Hematopoietic multipotent progenitor cell treated with erythropoietin and hydrocortisone succinate and interleukin-3 and kit ligand, for 4 days (in vitro differentiated cells): ENCODE measurements at regions not wholly inside any gene's neighbourhood (a gene's known extent, or its start where the extent isn't known, plus 50 kb on each side); places are given as distances from the start of the nearest gene placed in this dataset.
"Not testable (repeated sequence)": the region's sequence is repeated elsewhere in the genome, so short reads cannot be mapped to it uniquely, and the experiment has no call there.

ENCODE experiments used
- DNase-seq: peaks from one replicate; pipeline ENCODE4 v3.0.0-alpha.2; 2015

DNA sequence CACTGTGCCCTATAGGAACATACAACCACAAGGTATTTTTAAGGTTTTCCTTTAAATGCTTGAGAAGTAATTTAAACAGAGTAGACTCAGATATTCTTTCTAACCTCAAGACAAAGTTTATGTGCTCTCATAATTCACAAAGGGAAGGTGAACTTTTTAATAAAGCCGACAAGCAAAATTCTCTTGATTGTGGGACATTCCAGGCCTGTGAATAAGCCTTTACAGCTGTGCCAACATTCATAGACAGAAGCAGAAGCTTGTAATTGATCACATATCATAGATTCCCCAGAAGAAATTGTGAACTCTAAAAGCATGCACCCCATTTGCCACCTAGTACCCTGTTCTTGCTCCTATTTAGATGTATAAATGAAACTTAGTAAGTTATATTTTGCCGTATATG lies 1107.8 kb upstream of the SEMA6A start:
- DNase-seq: no peak

DNA sequence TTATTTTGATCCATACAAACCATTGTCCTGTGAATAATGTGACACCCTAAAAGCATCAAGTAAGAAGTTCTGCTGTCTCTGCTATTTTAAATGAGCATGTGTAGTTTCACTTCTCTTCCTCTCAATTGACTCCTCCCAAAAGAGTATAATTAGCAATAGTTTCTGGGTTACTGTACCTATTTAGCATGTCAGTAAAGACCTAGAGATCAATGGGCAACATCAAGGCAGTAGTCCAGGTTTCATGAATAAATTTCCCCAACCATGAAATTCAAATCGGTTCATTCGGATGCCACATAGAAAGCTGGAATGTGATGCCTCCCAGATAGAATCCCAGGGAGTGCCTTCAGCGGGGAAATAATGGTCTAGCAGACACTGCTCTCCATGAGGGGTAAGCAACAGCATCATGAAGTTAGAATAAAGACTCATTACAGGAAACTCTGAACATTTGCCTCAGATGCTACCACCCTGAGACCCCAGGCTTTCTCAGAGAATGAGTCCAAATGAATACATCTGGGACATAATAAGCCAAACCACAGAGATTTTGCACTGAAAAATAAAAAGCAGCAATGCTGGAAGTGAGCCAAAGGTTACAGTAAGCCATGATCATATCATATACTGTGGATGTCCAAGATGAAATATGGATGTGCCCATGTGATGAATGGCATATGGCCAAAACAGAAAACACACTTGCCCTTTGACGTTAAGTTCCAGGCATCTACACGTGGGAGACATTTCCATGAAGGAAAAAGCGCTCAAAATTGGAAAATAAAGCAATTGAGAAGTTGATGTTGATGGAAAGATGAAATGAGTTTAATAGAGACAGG lies 1107.0 kb upstream of the SEMA6A start:
- no peak for DNase-seq

DNA sequence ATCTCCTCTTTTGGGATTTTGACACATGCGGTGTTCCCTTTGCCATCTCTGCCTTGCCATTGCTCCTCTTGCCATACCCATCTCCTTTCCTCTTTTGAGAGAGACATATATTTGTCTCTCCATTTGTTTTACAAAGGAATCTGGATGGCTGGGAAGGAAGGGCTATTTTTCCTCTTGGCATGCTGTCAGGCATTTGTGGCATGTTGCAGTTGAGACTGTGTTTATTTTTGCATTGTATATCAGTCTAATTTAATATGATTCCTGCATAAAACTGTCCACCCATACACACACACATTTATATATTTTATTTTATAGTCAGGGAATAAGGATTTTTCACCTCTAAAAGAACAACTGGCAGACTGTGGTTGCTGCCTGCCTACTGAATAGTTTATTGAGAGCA lies 1105.8 kb upstream of the SEMA6A start:
- no peak for DNase-seq

DNA sequence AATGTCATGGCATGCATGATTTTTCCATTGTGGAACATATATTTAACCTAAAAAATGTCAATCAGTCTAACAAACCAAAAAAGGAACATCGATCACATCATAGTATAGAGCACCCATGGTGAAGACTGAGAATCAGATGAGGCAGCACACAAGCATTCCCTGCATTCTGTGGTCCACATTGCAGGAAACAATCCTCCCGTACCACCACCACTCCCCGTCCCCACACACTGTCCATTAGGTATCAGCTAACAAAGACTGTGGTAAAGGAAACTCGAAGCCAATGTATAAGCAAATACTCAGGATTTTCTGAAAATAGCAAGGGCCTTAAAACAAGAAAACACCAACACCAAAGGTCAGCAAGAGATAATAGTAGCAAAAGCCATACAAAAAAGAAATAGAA lies 1104.4 kb upstream of the SEMA6A start:
- no peak for DNase-seq

DNA sequence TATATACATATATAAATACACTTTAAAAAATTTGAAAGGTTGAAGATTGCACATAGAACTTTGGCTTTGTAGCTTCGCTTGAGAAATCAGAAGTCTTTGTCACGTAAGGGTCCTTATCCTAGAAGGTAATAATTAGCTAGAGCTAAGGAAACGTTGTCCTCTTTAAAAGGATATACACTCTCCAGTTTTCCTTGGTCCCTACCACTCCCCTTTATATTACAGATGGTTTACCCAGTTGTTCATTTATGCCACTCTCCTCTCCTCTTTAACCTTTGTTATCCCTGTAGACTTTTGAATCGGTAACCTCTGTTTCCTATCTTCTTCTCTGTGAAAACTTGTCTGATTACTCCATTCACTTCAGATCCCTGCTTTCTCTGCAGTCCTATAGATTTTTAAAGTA lies 1101.0 kb upstream of the SEMA6A start:
- DNase-seq: no peak

DNA sequence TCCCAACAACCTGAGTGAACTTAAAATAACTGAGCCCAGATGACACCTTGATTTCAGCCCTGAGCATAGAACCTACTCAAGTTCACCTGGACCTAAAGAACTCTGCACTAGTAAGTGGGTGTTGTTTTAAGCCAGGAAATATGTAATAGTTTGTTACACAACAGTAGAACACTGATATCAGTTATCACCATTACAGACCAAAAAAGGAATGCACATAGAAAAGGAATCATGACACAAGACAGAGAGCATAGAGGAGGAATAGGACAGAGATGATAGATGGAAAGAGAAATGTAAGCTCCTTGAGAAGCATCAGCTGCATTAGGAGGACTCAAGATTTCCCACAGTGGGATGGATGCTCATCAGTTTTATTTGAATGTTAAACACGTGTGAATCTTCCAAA lies 1096.9 kb upstream of the SEMA6A start:
- no peak for DNase-seq

DNA sequence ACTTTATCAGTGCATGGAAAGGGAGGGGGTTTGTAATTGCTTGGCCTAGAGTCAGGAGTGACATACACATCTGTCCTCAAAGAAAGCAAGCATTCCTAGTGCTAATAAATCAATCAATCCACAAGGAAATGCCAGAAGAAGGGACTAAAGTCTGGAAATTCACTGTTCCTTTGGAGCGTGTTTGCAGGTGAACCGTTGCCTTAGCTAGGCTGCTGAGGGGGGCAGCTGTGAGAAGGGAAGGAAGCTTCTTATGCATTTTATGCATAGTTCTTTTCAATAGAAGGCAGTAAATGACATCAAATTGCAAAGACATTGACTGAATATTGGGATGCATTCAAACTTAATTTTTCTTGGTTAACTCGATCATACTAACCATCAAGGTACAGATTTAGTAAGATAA lies 1092.5 kb upstream of the SEMA6A start:
- no peak for DNase-seq

DNA sequence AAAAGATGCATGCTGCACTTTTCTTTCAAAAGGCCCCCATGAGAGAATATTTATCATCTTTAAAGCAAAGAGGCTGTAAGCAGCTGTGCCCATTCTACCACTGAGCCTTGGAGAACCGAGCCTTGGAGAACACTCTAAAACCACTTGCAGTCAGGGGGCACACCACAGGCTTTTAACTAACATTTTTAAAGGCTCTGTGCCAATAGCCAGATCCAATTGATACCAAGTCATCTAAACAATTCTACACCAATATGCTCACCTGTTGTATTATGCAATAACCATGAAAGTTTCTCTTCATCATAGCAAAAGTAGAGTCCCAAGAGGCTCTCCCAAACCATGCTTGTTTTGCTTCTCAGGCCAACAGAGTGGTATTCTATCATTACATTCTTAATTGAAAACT lies 1090.5 kb upstream of the SEMA6A start:
- DNase-seq: no peak

DNA sequence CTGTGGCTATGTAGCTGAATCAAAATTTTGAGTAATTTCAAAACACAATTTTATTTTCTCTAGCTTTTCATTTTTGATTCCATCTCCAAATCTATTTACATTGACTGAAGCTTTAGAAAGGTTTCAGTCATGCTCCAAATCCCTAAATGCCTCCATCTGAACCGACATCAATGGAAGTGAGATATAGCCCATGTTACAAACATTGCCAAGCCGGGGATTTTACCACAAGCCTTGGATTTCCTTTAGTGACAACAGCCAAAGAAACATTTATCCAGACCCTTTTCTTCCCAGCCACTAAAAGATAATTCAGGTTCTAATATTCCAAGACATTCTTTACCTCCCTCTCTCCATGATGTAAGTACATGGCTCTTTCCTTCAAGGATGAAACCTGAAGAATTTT lies 1087.7 kb upstream of the SEMA6A start:
- no peak for DNase-seq

DNA sequence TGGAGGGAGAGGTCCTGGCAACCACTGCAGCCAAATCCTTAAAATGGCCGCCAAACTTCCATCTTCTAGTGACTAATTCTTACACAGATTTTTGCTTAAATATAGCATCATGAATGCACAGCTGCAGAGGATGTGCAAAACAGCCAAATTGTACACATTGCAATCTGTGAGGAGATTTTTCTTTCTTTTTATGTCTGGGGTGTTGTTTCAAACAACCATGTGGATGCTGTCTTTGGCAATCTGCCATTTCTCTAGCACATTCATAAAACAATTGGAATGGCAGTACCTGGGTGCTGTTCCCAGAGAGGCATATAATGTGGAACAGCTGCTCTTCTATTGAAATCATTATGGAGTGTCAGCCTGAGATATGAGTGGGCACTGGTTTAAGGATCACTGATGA lies 1082.9 kb upstream of the SEMA6A start:
- no peak for DNase-seq

DNA sequence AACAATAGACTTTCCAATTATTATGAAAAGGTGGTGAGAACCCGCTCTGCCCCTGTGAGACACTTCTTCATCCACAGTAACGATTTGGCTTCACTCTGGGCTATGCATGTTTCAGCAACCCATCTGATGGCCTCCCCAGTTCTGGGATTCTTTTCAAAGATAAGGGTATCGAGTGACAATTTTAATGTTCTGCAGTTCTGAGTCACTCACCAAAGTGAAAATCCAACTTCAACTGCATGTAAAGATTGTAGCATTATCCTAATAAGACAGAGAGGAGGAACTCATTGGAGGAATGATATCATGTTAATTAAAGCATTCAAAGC lies 1078.3 kb upstream of the SEMA6A start:
- no peak for DNase-seq

DNA sequence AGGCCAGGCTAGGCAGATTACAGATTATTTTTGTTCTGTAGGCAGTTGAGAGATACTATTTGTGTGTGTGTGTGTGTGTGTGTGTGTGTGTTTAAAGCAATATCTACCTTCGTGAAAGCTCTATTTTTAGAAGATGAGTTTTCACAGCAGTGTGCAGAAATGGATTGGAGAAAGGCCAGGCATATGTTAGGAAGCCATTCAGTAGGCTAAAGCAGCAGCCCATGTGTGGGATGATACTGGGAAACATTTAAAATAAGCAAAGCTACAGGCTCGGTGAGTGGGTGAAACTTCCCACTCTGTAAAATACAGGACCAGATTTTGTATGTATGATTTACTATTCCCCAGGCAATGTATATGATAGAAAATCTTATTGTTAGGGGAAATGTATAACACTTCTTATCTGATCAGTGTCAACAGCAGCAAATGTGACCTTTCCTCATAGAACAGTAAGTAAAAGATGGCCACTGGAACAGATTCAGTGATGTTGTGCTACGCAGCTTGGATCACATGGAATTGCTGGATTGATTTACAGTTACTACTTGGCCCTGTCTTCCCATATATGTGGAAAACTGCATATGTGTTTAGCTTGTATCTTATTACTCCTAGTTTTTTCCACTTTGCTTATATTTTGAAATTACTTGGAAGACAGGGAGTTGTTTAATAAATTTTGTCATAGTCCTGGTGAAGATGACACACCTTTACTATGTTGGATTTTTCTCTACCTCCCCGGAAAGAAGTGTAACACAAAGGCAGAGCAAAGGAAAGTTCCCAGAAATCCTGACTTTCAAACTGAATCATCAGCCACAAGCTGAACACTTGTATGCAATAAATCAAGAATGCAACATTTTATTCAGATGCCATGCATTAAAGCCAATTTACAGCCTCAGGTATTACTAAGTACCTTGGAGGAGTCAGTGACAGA lies 1077.7 kb upstream of the SEMA6A start:
- DNase-seq: no peak

DNA sequence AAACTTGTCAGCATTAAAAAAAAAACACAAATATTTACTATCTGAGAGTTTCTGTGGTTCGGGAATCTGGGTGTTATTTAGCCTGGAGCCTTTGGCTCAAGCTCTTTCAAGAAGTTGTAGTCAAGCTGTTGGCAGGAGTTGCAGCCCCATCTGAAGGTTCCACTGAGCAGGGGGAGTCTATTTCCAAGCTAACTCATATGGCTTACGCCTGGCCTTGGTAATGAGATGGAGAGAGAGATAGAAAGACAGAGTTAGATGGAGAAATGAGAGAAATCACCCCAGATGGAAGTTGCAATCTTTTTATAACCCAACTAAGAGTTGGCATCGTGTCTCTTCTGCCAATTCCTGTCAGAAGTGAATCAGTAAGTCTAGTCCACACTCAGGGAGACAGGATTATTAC lies 1075.2 kb upstream of the SEMA6A start:
- no peak for DNase-seq

DNA sequence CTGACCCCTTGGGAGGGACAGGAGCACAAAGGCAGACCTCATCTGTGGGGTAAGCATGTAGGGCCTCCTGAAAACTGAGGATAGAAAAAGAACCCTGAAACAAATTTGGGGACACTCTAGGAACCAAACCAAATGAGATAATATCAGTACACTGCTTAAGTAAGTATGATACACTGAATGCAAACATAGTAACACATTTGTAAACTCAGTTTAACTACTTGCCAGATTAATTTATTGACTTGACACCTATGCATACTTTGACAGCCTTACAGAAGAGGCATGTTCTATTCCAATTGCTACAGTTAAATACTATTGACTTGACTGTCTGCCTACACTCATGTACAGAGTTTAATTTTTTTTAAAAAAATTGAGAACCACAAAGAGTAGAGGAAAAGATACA lies 1070.8 kb upstream of the SEMA6A start:
- no peak for DNase-seq

DNA sequence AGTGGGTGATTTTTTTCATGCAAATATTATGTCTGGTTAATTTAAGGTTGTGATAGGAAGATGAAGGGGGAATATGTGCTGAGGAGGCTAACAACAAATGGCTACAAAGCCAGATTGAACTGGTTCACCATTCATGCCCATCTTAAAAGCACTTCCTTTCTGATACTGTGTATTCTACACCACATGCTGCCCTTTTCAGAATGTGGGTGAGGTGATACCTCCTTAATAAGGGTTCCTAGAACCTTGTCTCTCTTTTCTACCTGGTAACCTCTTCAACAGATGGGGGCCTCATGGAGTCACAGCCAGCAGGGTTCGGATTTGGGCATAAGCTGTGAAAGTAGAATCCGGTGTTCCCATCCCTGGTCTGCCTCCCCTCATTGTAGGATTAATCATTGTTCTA lies 1064.0 kb upstream of the SEMA6A start:
- no peak for DNase-seq

DNA sequence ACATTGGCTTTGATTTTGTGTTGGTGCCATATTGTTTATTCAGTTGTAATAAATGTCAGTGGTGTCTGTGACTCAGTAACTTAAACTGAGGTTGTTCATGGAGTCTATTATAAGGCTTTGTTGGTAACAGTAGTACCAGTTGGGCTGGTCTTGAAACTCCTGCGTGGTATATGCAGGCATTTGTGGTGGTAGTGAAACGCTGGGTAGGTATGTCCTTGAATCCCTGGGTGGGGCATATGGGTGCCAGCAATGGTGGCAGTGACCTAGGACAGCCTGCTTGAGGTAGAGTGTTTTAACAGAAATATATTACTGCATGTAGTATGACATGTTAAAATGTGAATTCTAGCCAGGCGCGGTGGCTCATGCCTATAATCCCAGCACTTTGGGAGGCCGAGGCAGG lies 1058.5 kb upstream of the SEMA6A start:
- no peak for DNase-seq

DNA sequence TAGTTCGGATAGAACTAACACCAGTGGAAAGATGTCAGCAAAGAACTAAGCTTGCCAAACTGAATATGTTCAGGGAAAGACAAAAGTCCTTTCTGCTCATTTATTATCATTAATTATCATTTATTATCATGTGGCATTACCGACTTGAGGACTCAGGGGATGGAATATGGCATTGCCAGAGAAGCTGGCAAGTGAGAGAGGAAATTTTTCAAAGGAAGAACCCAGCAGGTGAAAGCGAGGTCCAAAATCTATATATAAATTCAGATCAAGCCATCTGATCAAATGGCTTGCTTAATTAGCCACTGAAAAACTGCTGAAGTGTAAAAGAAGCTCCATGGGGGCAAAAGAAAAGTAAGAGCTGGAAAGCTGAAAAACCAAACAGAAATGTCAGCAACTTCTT lies 1049.6 kb upstream of the SEMA6A start:
- no peak for DNase-seq

DNA sequence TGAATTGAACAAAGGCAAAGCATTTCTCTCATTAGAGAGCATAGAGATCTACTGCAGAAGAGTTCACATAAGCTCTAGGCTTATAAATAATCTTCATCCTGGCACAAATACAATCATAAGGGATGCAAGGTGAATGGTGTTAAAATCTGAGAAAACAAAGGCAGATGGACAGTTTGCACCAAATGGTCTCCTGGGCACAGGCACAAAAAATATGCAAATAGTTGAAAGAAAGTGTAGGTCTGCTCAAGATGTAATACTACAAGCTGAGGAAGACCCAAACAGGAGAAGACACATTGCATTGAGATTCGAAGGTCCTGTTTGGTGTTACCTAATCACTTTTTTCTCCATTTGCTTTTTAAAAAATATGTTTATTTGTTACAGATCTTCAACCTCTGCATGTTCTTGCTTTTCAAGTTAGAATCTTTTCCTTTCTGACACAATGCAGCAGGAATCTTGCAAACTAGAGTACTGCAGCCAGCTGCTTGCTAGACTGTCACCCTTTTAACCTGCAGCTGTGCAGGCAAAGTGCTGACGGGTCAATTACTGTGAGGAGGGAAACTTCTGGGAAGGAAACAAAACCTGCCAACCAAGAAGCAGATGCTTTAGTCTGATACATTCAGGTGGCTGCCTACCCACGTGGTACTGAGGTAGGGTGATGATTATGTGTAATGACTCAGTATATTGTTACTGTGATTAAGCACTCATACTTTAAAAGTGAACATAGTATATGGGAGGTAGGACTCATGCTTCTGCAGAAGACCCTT lies 1048.6 kb upstream of the SEMA6A start:
- no peak for DNase-seq

DNA sequence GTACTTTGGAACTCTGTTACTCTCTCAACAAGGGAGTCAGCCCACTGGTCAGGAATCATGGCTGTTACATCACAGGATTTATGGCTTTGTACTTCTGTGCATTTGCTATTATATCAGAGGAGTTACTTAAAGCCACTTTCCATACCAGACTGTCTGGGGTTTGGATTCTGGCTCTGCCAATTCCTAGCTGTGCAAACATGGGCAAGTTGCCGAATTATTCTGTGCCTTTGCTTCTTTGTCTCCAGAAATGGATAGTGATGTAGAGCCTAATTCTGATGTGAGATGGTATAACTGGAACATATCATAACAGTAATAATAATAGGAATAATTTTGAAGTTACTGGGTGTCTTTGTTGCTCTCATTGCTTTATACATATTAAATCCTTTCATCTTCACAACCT lies 1047.3 kb upstream of the SEMA6A start:
- DNase-seq: no peak

DNA sequence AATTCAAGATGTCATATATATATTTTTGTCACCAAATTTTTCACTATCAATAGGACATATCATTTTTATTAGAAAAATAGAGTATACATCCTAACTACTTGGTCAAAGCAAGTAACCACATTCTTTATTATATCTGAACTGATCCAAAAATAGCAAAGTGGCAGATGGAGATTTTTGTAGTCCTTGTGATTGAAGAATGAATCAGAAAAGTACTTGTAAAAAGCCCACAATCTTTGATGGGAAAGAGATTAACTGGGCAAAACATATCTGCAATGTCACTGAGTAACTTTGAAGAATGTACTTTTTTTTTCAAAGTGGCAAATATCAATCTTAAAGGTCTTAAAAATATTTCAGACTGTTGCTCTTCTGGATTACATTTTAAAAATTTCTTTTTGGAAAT lies 1040.6 kb upstream of the SEMA6A start:
- no peak for DNase-seq

DNA sequence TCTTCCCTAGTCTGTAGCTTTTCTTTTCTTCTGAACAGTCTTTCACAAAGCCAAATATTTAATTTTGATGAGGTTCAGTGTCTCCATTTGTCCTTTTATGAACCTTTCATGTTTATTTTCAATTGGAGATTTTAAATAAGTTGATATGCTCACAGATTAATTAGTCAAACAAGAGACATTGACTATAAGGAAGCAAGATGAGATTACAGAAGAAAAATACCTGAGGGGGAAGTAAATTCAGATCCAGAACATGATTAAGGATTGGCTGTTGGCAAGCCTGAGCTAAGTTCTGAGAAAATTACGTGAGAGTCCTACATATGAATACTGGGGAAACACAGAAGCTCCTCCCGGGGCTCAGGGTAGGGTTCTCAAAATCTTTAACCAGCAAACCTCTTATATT lies 1039.8 kb upstream of the SEMA6A start:
- no peak for DNase-seq

DNA sequence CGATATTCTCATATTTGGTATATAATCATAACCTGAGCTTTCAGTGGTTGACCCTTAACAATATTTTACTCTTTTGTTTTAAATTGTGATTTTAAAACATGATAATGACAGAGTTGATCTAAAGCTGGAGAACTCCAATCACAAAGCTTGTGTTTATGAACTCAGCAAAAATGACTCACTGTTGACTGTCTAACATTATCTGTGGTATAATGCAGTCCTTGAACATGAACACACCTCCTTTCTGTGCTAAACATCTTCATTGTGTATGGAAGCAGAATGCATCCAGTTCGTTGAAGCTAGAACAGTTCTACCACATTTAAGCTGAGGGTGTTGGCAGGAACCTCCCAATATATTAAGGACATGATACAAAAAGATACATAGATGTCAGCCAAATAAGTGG lies 1030.2 kb upstream of the SEMA6A start:
- DNase-seq: no peak

DNA sequence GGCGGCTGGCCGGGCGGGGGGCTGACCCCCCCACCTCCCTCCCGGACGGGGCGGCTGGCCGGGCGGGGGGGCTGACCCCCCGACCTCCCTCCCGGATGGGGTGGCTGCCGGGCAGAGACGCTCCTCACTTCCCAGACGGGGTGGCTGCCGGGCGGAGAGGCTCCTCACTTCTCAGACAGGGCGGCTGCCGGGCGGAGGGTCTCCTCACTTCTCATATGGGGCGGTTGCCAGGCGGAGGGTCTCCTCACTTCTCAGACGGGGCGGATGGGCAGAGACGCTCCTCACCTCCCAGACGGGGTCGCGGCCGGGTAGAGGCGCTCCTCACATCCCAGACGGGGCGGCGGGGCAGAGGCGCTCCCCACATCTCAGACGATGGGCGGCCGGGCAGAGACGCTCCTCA lies 1025.2 kb upstream of the SEMA6A start:
- not testable (repeated sequence) for DNase-seq

DNA sequence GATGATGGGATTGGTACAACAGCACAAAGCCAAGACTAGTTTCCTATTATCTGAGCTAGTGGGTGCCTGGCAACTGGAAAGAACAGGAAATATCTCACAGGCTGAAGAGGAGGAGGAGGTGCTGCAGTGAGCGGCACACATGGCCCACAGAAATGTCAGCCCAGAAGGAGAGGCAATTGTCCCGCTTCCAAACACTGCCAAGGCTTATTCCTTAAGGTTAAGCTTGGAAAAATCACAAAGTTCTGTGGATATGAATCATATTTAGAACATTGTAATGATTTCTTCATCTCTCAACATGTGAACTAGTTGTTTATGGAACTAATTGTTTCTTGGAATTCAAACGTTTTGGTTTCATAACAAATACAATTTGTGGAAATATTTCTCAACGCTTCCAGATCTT lies 1019.5 kb upstream of the SEMA6A start:
- DNase-seq: no peak
